ENCODE measurements at regions not wholly inside any gene's neighbourhood (a gene's known extent, or its start where the extent isn't known, plus 50 kb on each side); places are given as distances from the start of the nearest gene placed in this dataset.

GRCh38 chr4:135249024-135249423 lies 1047.4 kb upstream of the PABPC4L start:
- no peak overlapping the region for H2AFZ ChIP-seq (ENCODE audit: low read depth, low read length)
- no TSS peak for BruUV-seq (replicated peaks)
- no peaks in the 10 kb centered on the region for H3K27me3 ChIP-seq (ENCODE audit: control insufficient read depth in 2 of 2, insufficient read depth in 2 of 2, low read length in 2 of 2)
- no peaks in the 10 kb centered on the region for H3K4me1 ChIP-seq (ENCODE audit: control insufficient read depth, extremely low read depth, insufficient read depth, low read length)
- no peaks in the 10 kb centered on the region for H3K36me3 ChIP-seq (ENCODE audit: control insufficient read depth in 2 of 2, extremely low read depth in 1 of 2, insufficient read depth in 2 of 2, low read length in 2 of 2)
- H3K4me3 ChIP-seq (replicated peaks in 1 of 3; ENCODE audit: insufficient read depth in 1 of 3, low read depth in 1 of 3, low read length in 3 of 3) = no peak overlapping the region
- no peak for FAIRE-seq
- H4K20me1 ChIP-seq (replicated peaks; ENCODE audit: control insufficient read depth, extremely low read depth, insufficient read depth, low read length) = no peaks in the 10 kb centered on the region
- H3K9ac ChIP-seq (replicated peaks; ENCODE audit: extremely low read depth, insufficient read depth, low read length) = no peak overlapping the region
- intact Hi-C loops (cut with micrococcal nuclease) (no loop called here), dilution Hi-C loops (cut with MboI; ENCODE audit: extremely low pct_ligation_motif_present, low sequenced_read_pairs) (no loop called here)
- ChIA-PET POLR2A (no interaction called here), CTCF (interaction anchor here (1.4 to 1.6 kb wide), 2 partner anchors 31 to 170 kb away, joined by 3 read pairs; no protein-coding TSS in a partner anchor)
- no peak overlapping the region for H3K27ac ChIP-seq (ENCODE audit: insufficient read depth, low read depth, low read length)
- TF ChIP-seq POLR2A (IDR thresholded peaks at IDR 0.05; ENCODE audit: low read depth, low read length) (no peak), MYC (IDR thresholded peaks at IDR 0.05; ENCODE audit: low read depth, low read length) (no peak), JUN (IDR thresholded peaks at IDR 0.05; ENCODE audit: borderline replicate concordance, insufficient read depth, insufficient read length, low read depth) (no peak), FOS (IDR thresholded peaks at IDR 0.05; ENCODE audit: borderline replicate concordance, insufficient read depth, low read length) (no peak), MAX (IDR thresholded peaks at IDR 0.05; ENCODE audit: insufficient read depth, insufficient read length) (no peak), GATA2 (IDR thresholded peaks at IDR 0.05; ENCODE audit: insufficient read depth, insufficient read length, low read depth, low read length) (no peak), EZH2 (IDR thresholded peaks at IDR 0.05; ENCODE audit: borderline replicate concordance, low read depth, low read length, severe bottlenecking) (no peak)
- no peaks in the 10 kb centered on the region for H3K9me1 ChIP-seq (replicated peaks; ENCODE audit: control insufficient read depth, extremely low read depth, insufficient read depth, low read length)
- H3K9me3 ChIP-seq (replicated peaks; ENCODE audit: control insufficient read depth, insufficient read depth, low read length) = no peaks in the 10 kb centered on the region
- no peaks in the 10 kb centered on the region for H3K79me2 ChIP-seq (ENCODE audit: control insufficient read depth, insufficient read depth, low read length)
- no peak overlapping the region for H3K4me2 ChIP-seq (ENCODE audit: insufficient read depth, low read length)
- DNase-seq (ENCODE audit: low read depth, low spot score) = no peak

GRCh38 chr4:135244696-135245095 lies 1043.1 kb upstream of the PABPC4L start:
- H3K4me2 ChIP-seq (ENCODE audit: insufficient read depth, low read length) = no peak overlapping the region
- no peak for DNase-seq (ENCODE audit: low read depth, low spot score)
- ChIA-PET POLR2A (no interaction called here), CTCF (no interaction called here)
- H2AFZ ChIP-seq (ENCODE audit: low read depth, low read length) = no peak overlapping the region
- H3K79me2 ChIP-seq (ENCODE audit: control insufficient read depth, insufficient read depth, low read length) = no peaks in the 10 kb centered on the region
- no peaks in the 10 kb centered on the region for H4K20me1 ChIP-seq (replicated peaks; ENCODE audit: control insufficient read depth, extremely low read depth, insufficient read depth, low read length)
- no peak overlapping the region for H3K9ac ChIP-seq (replicated peaks; ENCODE audit: extremely low read depth, insufficient read depth, low read length)
- no peaks in the 10 kb centered on the region for H3K9me3 ChIP-seq (replicated peaks; ENCODE audit: control insufficient read depth, insufficient read depth, low read length)
- no peaks in the 10 kb centered on the region for H3K4me1 ChIP-seq (ENCODE audit: control insufficient read depth, extremely low read depth, insufficient read depth, low read length)
- TF ChIP-seq FOS (IDR thresholded peaks at IDR 0.05; ENCODE audit: borderline replicate concordance, insufficient read depth, low read length) (no peak), JUN (IDR thresholded peaks at IDR 0.05; ENCODE audit: borderline replicate concordance, insufficient read depth, insufficient read length, low read depth) (no peak), MAX (IDR thresholded peaks at IDR 0.05; ENCODE audit: insufficient read depth, insufficient read length) (no peak)
- FAIRE-seq = no peak
- BruUV-seq (replicated peaks) = no TSS peak
- dilution Hi-C loops (cut with MboI; ENCODE audit: extremely low pct_ligation_motif_present, low sequenced_read_pairs) (no loop called here), intact Hi-C loops (cut with micrococcal nuclease) (no loop called here)
- no peak overlapping the region for H3K4me3 ChIP-seq (replicated peaks in 1 of 3; ENCODE audit: insufficient read depth in 1 of 3, low read depth in 1 of 3, low read length in 3 of 3)
- H3K9me1 ChIP-seq (replicated peaks; ENCODE audit: control insufficient read depth, extremely low read depth, insufficient read depth, low read length) = no peaks in the 10 kb centered on the region
- H3K27ac ChIP-seq (ENCODE audit: insufficient read depth, low read depth, low read length) = no peak overlapping the region
- no peaks in the 10 kb centered on the region for H3K27me3 ChIP-seq (ENCODE audit: control insufficient read depth in 2 of 2, insufficient read depth in 2 of 2, low read length in 2 of 2)
- no peaks in the 10 kb centered on the region for H3K36me3 ChIP-seq (ENCODE audit: control insufficient read depth in 2 of 2, extremely low read depth in 1 of 2, insufficient read depth in 2 of 2, low read length in 2 of 2)
